ENCODE measurements at regions not wholly inside any gene's neighbourhood (a gene's known extent, or its start where the extent isn't known, plus 50 kb on each side); places are given as distances from the start of the nearest gene placed in this dataset.

DNA sequence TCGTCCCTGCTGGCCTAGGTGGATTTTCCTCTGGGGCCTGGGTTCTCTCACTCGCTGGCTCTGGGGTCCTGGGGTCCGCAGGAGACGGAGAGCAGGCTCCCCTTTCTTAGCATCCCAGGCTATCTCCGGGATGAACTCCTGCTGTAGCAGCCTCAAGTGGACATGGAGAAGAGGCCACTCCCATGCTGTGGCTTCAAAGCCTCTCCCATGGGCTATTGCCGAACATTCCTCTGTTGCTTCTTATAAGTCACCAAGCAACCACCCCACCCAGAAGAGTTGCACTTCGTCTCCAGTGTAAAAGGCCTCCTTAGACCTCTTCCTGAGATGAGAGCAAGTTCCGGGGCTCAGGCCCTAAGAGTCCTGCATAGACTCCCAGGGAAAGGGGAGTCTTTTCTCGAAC lies 124.0 kb upstream of the RCN1 start:
- no peaks in the 10 kb centered on the region for H3K36me3 ChIP-seq (ENCODE audit: low read depth)
- ATAC-seq: no peak
- no peak overlapping the region for H3K4me3 ChIP-seq
- no peaks in the 10 kb centered on the region for H3K9me3 ChIP-seq
- intact Hi-C loops (cut with DNase I, micrococcal nuclease): no loop called here
- TF ChIP-seq, protein P1, sequence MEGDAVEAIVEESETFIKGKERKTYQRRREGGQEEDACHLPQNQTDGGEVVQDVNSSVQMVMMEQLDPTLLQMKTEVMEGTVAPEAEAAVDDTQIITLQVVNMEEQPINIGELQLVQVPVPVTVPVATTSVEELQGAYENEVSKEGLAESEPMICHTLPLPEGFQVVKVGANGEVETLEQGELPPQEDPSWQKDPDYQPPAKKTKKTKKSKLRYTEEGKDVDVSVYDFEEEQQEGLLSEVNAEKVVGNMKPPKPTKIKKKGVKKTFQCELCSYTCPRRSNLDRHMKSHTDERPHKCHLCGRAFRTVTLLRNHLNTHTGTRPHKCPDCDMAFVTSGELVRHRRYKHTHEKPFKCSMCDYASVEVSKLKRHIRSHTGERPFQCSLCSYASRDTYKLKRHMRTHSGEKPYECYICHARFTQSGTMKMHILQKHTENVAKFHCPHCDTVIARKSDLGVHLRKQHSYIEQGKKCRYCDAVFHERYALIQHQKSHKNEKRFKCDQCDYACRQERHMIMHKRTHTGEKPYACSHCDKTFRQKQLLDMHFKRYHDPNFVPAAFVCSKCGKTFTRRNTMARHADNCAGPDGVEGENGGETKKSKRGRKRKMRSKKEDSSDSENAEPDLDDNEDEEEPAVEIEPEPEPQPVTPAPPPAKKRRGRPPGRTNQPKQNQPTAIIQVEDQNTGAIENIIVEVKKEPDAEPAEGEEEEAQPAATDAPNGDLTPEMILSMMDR (IDR thresholded peaks at IDR 0.05): no peak
- no peak for DNase-seq
- H3K4me1 ChIP-seq (ENCODE audit: low read depth): no peaks in the 10 kb centered on the region

DNA sequence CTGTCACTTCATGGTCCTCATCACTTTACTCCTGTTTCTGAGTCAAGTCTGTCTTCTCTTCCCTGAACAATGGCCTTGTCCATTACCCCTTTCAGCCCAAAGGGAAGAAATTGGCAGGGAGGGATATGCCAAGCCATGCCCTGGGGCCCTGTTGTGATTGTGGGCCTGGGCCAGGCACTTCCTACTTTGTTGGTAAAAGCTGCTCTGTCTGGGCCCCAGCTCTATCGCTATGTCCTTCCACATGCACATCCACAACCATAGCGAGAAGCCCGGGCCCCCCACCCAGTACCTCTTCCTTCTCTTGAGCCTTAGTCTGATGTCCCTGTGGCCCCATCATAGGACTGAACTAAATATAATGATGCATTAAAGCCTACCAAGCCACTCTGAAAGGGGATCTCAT lies 126.7 kb upstream of the RCN1 start:
- Histone ChIP-seq H3K36me3 (ENCODE audit: low read depth) (no peaks in the 10 kb centered on the region), H3K9me3 (no peaks in the 10 kb centered on the region), H3K4me3 (no peak overlapping the region), H3K4me1 (ENCODE audit: low read depth) (no peaks in the 10 kb centered on the region)
- ATAC-seq (no peak), DNase-seq (no peak)
- TF ChIP-seq, protein P1 (IDR thresholded peaks at IDR 0.05): no peak
- intact Hi-C loops (cut with DNase I, micrococcal nuclease): no loop called here

DNA sequence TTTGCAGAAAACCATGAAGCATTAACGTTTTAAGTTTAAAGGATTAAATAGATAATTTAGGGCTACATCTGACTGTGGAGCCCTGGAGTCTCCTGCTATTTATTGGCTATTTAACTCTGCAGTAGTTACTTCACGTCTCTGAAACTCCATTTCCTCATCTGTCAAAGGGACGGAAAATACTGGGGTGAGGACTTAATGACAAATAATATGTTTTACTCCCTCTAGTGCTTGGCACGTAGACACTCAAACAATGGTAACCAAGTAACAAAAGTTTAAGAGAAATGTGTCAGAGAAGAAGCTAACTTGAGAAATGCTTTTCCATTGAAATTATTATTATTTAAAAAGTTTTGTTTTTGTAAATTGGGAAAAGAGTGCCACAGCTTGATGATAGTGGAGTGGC lies 130.7 kb upstream of the RCN1 start:
- intact Hi-C loops (cut with DNase I, micrococcal nuclease): no loop called here
- no peak overlapping the region for H3K4me3 ChIP-seq
- no peaks in the 10 kb centered on the region for H3K36me3 ChIP-seq (ENCODE audit: low read depth)
- no peaks in the 10 kb centered on the region for H3K9me3 ChIP-seq
- DNase-seq (no peak), ATAC-seq (no peak)
- TF ChIP-seq, protein P1 (IDR thresholded peaks at IDR 0.05): no peak
- no peaks in the 10 kb centered on the region for H3K4me1 ChIP-seq (ENCODE audit: low read depth)

DNA sequence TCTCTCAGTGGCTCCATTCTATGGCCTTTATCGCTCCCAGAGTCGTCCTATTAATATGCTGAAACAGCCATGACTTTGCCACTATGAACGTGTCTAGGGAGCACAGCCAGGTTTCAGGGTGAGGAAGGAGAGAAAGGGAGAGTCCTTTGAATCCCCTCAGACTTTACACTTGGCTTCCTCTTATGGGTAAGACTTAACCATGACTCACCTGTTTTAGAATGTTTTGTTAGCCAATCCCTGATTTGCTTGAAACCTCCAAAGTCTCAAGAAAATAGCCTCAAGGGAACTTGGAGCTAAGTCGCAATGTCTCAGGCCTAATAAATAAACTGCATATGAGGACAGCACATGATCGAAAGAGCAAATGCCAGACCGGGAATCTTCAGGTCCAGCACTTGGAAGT lies 131.2 kb upstream of the RCN1 start:
- no peaks in the 10 kb centered on the region for H3K4me1 ChIP-seq (ENCODE audit: low read depth)
- intact Hi-C loops (cut with DNase I, micrococcal nuclease): no loop called here
- no peaks in the 10 kb centered on the region for H3K36me3 ChIP-seq (ENCODE audit: low read depth)
- DNase-seq (no peak), ATAC-seq (no peak)
- H3K9me3 ChIP-seq: no peaks in the 10 kb centered on the region
- TF ChIP-seq, protein P1 (IDR thresholded peaks at IDR 0.05): no peak
- no peak overlapping the region for H3K4me3 ChIP-seq

DNA sequence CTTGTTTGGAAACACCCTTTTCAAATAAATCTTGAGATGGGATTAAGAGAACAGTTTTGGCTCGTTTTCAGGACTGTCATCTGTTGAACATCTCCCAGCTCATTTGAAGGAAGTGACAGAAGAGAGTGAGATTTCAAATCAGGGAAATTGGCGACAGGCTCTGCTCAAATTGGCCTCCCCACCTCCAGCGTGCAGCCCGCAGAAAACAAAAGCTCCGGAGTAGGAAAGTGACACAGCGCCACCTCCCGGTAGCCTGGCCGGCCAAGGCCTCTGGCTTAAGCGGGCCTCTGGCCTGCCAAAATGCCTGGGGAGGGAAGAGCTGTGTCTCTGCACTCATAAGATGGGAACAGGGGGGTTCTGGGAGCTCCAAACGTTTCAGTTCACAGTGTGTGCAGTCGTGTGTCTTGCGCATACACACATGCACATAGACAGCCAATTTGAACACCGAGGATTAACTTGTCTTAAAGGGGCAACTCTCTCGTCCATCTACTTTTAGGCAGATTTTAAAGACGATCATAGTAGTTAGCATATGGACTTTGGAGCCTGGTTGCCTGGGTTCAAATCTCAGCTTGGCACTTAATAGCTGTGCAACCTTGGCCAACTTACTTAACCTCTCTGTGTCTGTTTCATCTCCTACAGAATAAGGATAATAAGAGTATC lies 132.7 kb upstream of the RCN1 start:
- Histone ChIP-seq H3K36me3 (ENCODE audit: low read depth) (no peaks in the 10 kb centered on the region), H3K4me1 (ENCODE audit: low read depth) (no peaks in the 10 kb centered on the region), H3K4me3 (no peak overlapping the region), H3K9me3 (no peaks in the 10 kb centered on the region)
- peak in 2 of 3 donors; percentile 71 to 72 for DNase-seq
- ATAC-seq: peak; percentile 76
- TF ChIP-seq, protein P1 (IDR thresholded peaks at IDR 0.05): peak; percentile 55
- intact Hi-C loops (cut with DNase I, micrococcal nuclease): no loop called here

DNA sequence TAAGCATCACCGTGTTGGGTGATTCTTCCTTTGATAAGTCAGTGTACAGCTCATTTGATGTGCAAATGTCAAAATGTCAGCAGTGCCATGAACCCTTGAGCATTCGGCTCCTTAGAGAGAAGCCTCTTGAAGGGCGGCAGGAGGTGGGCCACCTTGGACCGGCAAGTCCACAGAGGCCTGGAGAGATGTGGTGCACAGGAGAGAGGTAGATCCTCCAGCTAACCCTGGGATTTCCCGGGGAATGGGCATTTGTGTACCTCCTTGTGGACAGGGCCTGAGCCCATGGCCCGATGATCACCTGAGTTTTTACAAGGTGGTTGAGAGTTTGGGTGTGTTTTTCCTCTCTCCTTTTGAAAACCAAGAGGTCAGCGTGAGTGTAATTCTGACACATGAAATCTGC lies 133.2 kb upstream of the RCN1 start:
- Histone ChIP-seq H3K36me3 (ENCODE audit: low read depth) (no peaks in the 10 kb centered on the region), H3K4me3 (no peak overlapping the region), H3K9me3 (no peaks in the 10 kb centered on the region), H3K4me1 (ENCODE audit: low read depth) (no peaks in the 10 kb centered on the region)
- DNase-seq (no peak), ATAC-seq (no peak)
- intact Hi-C loops (cut with DNase I, micrococcal nuclease): no loop called here
- TF ChIP-seq, protein P1 (IDR thresholded peaks at IDR 0.05): no peak

Measured in mucosa of descending colon (tissue), 3 donors.